HG02678 (cell line): ENCODE measurements at regions not wholly inside any gene's neighbourhood (a gene's known extent, or its start where the extent isn't known, plus 50 kb on each side); places are given as distances from the start of the nearest gene placed in this dataset.
"Not testable (repeated sequence)": the region's sequence is repeated elsewhere in the genome, so short reads cannot be mapped to it uniquely, and the experiment has no call there.

Experiments
- ATAC-seq: cut with Tn5 transposase; IDR thresholded peaks from one replicate; pipeline ENCODE4 v1.9.1; 2021; ENCODE audit warnings: mild to moderate bottlenecking, moderate library complexity; ENCODE audit not compliant: unreplicated experiment

DNA sequence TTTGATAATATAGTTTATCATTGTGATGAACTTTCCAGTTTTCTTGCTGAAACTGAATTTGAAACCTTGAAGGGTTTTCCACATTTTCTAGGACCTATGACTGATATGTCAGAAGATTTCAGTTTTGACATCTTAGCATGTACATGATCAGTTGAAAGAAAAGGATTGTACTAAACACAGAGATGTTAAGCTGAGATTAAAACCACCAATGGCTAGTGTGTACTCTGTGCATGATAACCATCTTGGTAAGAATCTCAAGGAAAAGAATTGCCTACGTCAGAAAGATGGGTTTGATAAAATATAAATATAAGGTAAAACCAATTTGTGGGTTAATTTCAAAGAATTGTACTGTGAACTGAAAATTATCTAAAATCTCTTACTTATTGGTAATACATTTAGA lies 776.4 kb downstream of the GATA3 start:
- no peak for ATAC-seq

DNA sequence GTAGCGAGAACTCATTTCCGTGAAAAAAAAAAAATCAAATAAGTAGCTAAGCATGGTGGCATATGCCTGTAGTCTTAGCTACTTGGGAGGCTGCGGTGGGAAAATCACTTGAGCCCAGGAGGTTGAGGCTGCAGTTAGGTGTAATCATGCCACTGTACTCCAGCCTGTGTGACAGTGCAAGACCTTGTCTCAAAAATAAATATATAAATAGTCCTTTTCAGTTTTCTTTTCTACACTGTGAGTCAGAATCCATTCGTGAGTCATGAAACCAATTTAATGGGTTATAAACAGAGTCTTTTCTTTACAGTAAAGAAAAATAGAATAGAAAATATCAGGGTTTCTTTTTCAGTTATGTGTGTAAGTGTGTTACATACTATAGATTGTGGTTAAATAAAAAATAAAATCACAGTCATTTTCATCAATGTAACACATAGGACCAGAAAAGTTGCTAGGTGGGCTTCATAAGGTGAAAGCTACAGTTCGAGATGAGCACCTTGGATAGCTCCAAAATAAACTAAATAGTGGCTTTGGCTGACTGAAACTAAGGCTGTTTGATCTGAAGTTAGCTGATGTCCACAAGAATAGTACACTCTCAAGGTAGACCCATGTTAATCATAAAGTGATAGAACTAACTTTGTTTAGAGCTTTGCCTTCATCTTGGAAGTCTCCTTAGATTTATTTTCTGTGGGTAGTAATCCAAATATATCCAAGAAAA lies 781.1 kb downstream of the GATA3 start:
- ATAC-seq: no peak

- ATAC-seq: no peak
Observed at GRCh38 chr10:8840356-8840755, 785.9 kb downstream of the GATA3 start.

DNA sequence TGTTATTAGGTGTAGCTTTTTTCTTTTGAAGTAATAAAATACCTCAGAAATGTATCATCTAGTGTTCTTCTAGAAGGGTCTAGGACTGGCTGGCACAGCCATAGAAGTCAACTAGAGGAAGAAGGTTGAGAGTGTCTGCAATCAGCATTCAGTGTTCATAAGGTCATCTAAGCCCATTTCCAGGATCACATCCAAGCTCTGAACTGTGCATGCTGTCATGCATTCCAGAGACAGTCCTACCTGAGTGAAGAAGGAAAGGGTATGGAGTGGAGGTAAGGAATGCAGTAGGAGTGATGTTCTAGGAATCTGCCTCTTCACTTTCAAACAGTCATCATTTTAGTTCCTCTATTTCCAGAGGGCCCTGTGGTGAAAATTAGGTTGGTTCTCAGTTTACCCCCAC lies 789.7 kb downstream of the GATA3 start:
- no peak for ATAC-seq

DNA sequence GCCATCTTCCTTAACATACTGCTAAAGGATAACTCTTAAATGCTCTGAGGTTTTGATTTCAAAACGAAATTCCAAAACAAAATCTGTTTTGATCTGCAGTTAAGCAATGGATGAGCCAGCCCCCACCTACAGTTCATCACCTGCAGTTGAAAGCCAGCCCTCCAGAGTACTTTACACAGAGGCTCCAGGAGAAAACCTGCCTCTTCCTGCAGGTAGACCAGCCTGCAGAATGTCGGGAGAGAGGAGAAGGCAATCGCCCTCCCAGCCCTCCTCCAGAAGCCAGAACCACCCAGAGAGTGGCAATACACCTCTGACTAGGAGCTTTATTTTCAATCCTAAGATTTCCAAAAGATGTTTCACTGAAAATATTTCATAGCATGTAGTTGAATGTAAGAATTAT lies 798.1 kb downstream of the GATA3 start:
- no peak for ATAC-seq

- ATAC-seq: no peak
Observed at GRCh38 chr10:8853048-8853447, 798.6 kb downstream of the GATA3 start.

- ATAC-seq: not testable (repeated sequence)
Observed at GRCh38 chr10:8868924-8869323, 814.4 kb downstream of the GATA3 start.

DNA sequence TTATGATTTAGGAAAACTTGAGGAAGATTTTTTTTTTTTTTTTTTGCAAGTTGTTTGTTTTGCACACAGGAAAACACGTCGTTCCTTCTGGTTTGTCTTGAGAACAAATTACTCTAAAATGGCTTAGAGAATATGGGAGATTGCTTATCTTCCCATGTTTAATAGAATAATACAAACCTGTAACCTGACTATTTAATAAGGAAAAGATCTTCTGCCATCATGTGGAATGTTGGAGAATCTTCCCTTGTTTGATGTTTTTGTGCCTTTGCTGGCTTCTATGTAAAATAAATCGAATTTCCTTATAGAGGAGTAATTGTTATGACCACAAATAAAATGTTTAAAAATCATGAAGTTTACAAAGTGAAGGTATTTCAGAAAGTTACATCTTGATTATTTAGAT lies 818.8 kb downstream of the GATA3 start:
- ATAC-seq: no peak

- ATAC-seq: no peak
Observed at GRCh38 chr10:8874268-8874667, 819.8 kb downstream of the GATA3 start.

- no peak for ATAC-seq
Observed at GRCh38 chr10:8874972-8875371, 820.5 kb downstream of the GATA3 start.

DNA sequence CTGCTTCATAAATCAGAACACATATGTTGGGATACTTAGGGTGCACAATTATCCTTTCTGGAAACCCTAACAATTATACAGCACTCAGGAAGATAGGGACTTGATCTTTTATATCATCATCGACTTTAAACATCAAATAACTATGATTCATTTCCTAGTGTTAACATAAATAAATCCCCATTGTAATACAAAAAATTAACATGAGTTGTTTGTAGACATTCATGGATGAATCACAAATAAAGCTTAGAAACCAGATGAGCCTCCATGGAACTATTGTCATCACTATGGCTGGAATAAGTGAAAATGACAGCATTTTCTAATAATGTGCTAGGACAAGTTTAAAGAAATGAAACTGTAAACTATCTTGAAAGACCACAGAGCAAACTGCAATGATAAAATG lies 821.7 kb downstream of the GATA3 start:
- no peak for ATAC-seq

GRCh38 chr10:8889538-8889937 lies 835.0 kb downstream of the GATA3 start:
- no peak for ATAC-seq

DNA sequence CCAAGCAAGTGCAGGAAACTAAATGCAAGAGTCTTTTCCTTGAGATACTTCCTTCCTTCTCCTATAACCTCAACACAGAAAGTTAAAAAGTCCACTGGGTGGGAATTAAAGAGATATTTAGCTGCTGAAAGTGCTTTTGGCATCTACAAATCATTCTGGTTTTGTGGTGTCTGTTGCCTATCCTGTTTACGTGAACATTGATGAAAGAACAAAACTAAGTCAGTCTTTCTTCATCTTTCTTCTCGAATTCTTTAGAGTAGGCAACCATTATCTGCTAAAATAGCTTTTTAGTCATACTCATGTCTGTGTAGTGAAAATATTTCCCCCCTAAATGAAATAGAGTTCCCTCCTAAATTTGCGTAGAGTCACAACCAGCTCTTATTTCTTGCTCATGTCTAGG lies 838.6 kb downstream of the GATA3 start:
- no peak for ATAC-seq

DNA sequence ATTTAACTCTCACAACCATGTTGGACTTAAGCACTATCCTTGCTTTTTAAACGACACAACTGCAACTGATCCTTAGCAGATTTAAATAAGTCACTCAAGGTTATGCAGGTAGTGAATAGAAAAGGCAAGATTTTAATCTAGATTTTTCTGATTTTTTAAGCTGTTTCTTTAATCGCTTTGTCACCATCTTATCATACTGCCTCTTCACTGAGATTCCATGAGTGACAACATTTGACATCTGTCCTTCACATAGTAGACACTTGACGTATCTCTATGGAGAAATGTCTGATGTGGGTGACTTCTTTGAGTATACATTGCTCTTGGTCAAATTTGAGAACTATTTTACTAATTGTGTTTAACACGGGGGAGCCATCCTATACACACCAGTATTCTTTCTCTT lies 839.7 kb downstream of the GATA3 start:
- no peak for ATAC-seq

DNA sequence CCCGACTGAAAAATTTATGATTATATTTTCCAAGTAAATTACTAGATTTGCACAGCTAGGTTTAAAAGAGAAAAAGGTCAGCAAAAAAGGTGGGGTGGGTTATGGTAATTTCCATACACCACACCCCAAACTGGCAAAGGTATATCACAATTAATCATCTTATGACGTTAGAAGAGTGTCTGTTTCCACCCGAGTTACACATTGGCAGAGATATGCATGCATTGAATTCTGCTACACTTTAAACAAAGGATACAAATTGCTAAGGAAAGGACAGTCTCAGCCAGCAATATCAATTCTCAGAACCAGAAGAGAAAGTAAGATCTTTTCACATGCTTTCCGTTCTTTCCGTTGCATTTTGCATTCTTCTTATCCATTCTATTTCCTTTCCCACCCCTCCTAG lies 843.3 kb downstream of the GATA3 start:
- ATAC-seq: no peak

DNA sequence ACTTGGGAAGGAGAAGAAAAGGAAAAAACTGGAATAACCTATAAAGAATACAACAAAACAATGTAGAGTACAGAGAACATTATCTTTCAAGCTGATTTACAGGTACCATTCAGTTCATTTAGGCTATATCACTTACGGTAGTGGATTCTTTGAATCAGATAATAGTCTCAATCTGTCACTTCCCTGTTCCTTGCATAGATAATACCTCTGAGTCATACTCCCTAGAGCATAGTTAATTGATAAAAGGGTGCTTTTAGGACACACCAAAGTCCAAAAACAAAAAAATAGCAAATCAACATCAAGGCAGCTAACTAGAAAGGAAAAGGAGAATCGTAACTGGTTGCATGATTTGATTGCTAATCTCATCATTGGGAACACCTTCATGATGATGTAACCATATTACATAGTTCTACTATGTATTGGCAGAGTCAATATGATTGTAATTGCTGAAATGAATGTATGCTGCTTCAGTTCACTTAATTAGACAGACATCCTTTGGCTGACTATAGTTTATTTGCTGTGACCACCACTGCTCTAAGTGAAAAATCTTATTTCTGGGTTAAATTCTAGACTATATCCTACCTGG lies 844.4 kb downstream of the GATA3 start:
- no peak for ATAC-seq

- no peak for ATAC-seq
Observed at GRCh38 chr10:8902926-8903325, 848.4 kb downstream of the GATA3 start.

DNA sequence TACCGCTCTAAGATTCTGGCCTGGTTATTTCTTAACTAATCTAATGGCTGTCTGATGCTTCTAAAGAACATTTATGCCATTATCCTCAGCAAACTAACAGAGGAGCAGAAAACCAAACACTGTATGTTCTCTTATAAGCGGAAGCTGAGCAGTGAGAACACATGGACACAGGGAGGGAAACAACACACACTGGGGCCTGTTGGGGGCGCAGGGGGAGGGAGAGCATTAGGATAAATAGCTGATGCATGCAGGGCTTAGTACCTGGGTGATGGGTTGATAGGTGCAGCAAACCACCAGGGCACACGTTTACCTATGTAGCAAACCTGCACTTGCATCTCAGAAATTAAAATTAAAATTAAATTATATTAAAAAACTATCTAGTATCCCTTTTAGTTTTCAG lies 853.5 kb downstream of the GATA3 start:
- ATAC-seq: no peak

DNA sequence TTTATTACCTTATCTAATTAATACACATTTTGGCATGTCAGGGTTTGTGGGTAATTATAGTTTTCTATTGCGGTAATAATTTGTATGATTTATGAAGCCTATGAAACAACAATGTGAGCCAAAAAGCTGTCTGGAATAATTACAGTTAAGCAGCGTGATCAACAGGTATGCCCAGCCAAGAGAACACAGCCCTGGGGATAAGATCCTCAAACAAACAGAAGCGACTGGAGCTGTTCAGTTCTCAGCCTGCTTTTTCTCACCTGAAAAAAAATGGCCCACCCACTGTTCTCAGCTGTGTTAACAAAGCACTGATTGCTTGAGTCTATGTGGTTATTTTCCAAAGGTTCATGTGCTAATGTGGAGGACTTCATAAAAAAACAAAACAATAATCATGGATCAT lies 855.8 kb downstream of the GATA3 start:
- ATAC-seq: no peak

GRCh38 chr10:8911032-8911431 lies 856.5 kb downstream of the GATA3 start:
- no peak for ATAC-seq

GRCh38 chr10:8912108-8912507 lies 857.6 kb downstream of the GATA3 start:
- ATAC-seq: no peak

DNA sequence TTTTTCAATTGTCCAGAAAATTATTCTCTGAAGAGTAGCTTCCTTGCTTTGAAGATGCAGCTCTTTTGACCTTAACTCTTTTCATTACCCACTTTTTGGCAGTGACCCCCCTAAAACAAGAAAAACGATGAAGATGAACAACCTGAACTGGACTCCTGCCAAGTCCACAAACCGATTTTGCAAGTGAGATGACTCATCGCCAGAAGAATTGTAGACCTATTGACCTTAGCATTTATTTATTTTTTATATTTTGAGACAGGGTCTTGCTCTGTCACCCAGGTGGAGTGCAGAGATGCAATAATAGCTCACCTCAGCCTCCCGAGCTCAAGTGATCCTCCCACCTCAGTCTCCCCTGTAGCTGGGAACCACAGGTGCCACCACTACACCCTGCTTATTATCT lies 859.2 kb downstream of the GATA3 start:
- no peak for ATAC-seq

GRCh38 chr10:8919280-8919679 lies 864.8 kb downstream of the GATA3 start:
- ATAC-seq: no peak
